Stimulated activated CD4-positive, alpha-beta T cell treated with anti-CD3 and anti-CD28 coated beads, Interleukin-15, amount 100 ng/mL, for 1 hour (primary cell): ENCODE measurements at regions not wholly inside any gene's neighbourhood (a gene's known extent, or its start where the extent isn't known, plus 50 kb on each side); places are given as distances from the start of the nearest gene placed in this dataset.
"Not testable (repeated sequence)": the region's sequence is repeated elsewhere in the genome, so short reads cannot be mapped to it uniquely, and the experiment has no call there.

ENCODE experiments used
- DNase-seq, 2 donors: peaks; one replicate each; pipeline ENCODE4 v3.0.0-alpha.2; 2020; ENCODE audit warnings: low read depth in 1 of 2, low spot score in 1 of 2

- no peak for DNase-seq
Observed at GRCh38 chr12:89874146-89874545, 165.5 kb upstream of the ATP2B1 start.

- no peak for DNase-seq
Observed at GRCh38 chr12:89873745-89874144, 165.1 kb upstream of the ATP2B1 start.

GRCh38 chr12:89872922-89873630, 164.4 kb upstream of the ATP2B1 start:
- no peak for DNase-seq

DNA sequence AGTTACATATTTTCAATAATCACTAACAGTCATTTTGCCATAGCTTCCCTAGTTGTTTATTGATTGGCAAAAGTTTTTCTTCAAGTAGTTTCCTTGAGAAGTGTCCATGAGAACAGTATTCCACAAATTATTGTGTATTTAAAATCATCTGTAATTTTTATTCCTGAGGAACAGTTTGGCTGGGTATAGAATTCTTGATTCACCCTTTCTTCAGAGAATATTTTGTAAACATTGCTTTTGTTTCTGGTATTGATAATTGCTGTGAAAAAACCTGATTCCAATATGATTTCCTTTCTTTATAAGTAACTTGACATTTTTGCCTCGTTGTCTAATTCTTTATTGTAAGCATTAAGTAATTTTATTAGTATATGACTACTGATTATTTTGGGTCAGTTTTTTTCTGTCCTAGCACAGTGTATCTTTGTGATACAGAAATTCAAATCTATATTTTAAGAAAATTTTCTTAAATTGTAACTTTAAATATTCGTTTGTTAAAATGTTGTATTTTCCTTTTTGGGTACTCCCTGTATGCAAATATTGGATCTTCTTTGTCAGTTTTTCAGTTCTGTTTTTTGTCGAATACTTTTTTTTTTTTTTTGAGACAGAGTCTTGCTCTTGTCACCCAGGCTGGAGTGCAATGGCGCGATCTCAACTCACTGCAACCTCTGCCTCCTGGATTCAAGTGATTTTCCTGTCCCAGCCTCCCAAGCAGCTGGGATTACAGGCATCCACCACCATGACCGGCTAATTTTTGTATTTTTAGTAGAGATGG, 162.0 kb upstream of the ATP2B1 start:
- DNase-seq, result no peak

DNA sequence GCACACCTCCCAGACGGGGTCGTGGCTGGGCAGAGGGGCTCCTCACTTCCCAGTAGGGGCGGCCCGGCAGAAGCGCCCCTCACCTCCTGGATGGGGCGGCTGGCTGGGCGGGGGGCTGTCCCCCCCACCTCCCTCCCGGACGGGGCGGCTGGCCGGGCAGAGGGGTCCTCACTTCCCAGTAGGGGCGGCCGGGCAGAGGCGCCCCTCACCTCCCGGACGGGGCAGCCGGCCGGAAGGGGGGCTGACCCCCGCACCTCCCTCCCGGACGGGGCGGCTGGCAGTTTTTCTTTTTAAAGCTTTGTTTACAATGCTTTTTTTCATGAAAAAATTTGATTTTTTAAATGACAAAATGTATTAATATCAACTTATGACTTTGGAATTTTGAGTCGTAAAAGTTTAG, 159.0 kb upstream of the ATP2B1 start:
- DNase-seq, result not testable (repeated sequence)

- DNase-seq, result no peak
Observed at GRCh38 chr12:89864411-89864810, 155.8 kb upstream of the ATP2B1 start.

GRCh38 chr12:89863968-89864367, 155.3 kb upstream of the ATP2B1 start:
- DNase-seq, result no peak

GRCh38 chr12:89863493-89863938, 154.9 kb upstream of the ATP2B1 start:
- peak in 1 of 2 donors; percentile 15 for DNase-seq

- peak in 1 of 2 donors; percentile 22 for DNase-seq
Observed at GRCh38 chr12:89862511-89863445, 154.1 kb upstream of the ATP2B1 start.

- DNase-seq, result no peak
Observed at GRCh38 chr12:89861086-89861485, 152.4 kb upstream of the ATP2B1 start.

GRCh38 chr12:89859508-89860220, 151.0 kb upstream of the ATP2B1 start:
- DNase-seq, result no peak

GRCh38 chr12:89858718-89859117, 150.1 kb upstream of the ATP2B1 start:
- DNase-seq, result no peak

- no peak for DNase-seq
Observed at GRCh38 chr12:89857652-89858274, 149.1 kb upstream of the ATP2B1 start.

- no peak for DNase-seq
Observed at GRCh38 chr12:89856431-89856830, 147.8 kb upstream of the ATP2B1 start.

GRCh38 chr12:89848732-89849131, 140.1 kb upstream of the ATP2B1 start:
- DNase-seq, result no peak

DNA sequence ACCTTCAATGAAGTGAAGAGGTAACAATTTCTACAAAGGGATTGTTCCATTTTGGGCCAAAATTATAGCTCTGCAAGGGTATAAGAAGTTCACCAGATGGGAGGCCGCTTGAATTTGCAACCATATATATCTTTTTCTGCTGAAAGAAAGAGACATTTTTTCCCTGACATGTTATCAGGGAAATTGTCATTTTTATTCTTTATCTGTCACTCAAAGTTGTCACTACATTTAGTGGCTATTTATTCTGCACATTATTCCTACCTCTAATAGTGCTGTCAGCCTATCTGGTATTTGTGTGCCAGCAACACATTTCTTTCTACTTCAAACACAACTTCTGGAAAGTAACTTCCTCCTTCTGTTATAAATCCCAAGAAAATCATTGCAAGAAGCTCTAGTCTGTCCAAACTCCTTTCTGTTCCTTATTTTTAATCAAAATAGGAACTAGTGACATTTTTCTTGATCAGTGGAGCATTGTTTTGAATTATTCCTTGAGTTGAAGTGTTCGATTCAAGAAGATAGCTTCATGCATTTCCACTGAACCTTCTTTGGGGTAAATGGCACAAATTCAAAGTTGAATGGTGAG, 137.9 kb upstream of the ATP2B1 start:
- no peak for DNase-seq

DNA sequence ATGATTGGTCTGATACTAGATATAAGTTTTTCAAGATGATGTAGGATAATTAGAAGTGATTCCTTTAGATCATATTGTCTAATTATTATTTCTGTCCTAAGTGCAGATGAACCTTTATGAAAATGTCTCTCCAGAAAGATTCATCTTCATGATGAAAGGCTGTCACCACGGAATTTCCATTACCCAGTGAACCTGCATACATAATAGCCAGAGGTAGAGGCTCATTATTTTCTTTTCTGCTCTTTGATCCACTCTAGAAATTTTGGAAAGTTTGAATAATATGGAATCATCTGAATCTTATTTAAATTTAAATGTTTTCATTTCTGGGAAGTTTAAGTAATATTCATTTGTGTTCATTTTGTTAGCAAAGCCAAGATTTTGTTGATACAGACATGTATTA, 137.1 kb upstream of the ATP2B1 start:
- no peak for DNase-seq

- no peak for DNase-seq
Observed at GRCh38 chr12:89845366-89845765, 136.7 kb upstream of the ATP2B1 start.

DNA sequence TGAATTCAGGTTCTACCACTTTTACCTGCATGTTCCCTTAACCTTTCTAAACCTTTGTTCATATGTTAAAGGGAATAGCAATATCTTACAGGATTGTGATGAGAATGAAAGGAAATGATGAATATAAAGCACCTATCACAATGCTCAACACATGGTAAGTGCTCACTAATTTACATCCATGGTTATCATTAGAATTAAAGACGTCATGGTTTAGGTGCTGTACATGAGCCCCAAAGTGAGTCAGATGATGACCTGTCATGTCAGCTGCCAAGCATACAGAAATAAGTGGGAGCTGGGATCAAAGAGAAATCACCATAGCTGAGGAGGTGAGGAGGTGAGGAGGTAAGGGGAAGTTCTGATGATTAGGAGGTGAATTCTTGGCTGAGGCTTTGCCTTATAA, 135.9 kb upstream of the ATP2B1 start:
- DNase-seq, result no peak
